H1 (cell line): ENCODE measurements at regions not wholly inside any gene's neighbourhood (a gene's known extent, or its start where the extent isn't known, plus 50 kb on each side); places are given as distances from the start of the nearest gene placed in this dataset.

ENCODE experiments used
- GABPA ChIP-seq: IDR thresholded peaks from 2 replicates; pipeline ENCODE4 v1.6.1; 2011; ENCODE audit warnings: mild to moderate bottlenecking, low read length, moderate library complexity, borderline replicate concordance; ENCODE audit not compliant: insufficient read depth
- PHF8 ChIP-seq: fragments of 200-600 bp; sonication (generic); conservative IDR thresholded peaks from 2 replicates; pipeline ENCODE4 v1.7.1; 2012; ENCODE audit warnings: low read depth, mild to moderate bottlenecking, inconsistent platforms, low read length, moderate library complexity
- SP1 ChIP-seq: IDR thresholded peaks from 2 replicates; pipeline ENCODE4 v1.6.1; 2011; ENCODE audit warnings: low read depth, low read length

GRCh38 chr1:88036345-88037014, 647.6 kb upstream of the PKN2 start (continued):
- TF ChIP-seq SP1, result no peak
- TF ChIP-seq GABPA, result no peak
- no peak for TF ChIP-seq PHF8
